Central memory CD8-positive, alpha-beta T cell (primary cell): ENCODE measurements at regions not wholly inside any gene's neighbourhood (a gene's known extent, or its start where the extent isn't known, plus 50 kb on each side); places are given as distances from the start of the nearest gene placed in this dataset.

Experiments
- ATAC-seq: fragments of 150-1000 bp; cut with Tn5 transposase; replicated peaks from 2 replicates; pipeline ENCODE4 v1.10.0; 2022; ENCODE audit warnings: mild to moderate bottlenecking, moderate FRiP score, moderate number of reproducible peaks; ENCODE audit not compliant: poor library complexity, severe bottlenecking; ENCODE audit errors: extremely low read depth
- DNase-seq, 2 donors: peaks; one replicate each; pipeline ENCODE4 v3.0.0; 2021; ENCODE audit warnings: low spot score in 2 of 2
- H3K27ac Mint-ChIP-seq: one replicate; pipeline ENCODE4 v1.8.0; 2022; ENCODE audit warnings: low read depth, mild to moderate bottlenecking, moderate library complexity, mixed read lengths
- H3K27me3 Mint-ChIP-seq: one replicate; pipeline ENCODE4 v1.8.0; 2022; ENCODE audit warnings: mixed read lengths
- H3K36me3 Mint-ChIP-seq: one replicate; pipeline ENCODE4 v1.8.0; 2022; ENCODE audit warnings: mild to moderate bottlenecking, moderate library complexity, mixed read lengths; ENCODE audit not compliant: insufficient read depth
- H3K4me1 Mint-ChIP-seq: one replicate; pipeline ENCODE4 v1.8.0; 2022; ENCODE audit warnings: mixed read lengths
- H3K4me3 Mint-ChIP-seq: one replicate; pipeline ENCODE4 v1.8.0; 2022; ENCODE audit warnings: mild to moderate bottlenecking, moderate library complexity, mixed read lengths
- H3K9me3 Mint-ChIP-seq: one replicate; pipeline ENCODE4 v1.8.0; 2022; ENCODE audit warnings: mixed read lengths

GRCh38 chr21:20404915-20405314 is 593.3 kb upstream of the NCAM2 start:
- Mint-ChIP-seq H3K4me1 (no peaks in the 10 kb centered on the region), H3K4me3 (no peak overlapping the region), H3K27ac (no peak overlapping the region), H3K9me3 (peaks cover 20% of the 10 kb centered on the region), H3K27me3 (no peaks in the 10 kb centered on the region), H3K36me3 (no peaks in the 10 kb centered on the region)
- DNase-seq (no peak), ATAC-seq (no peak)

- no peak for DNase-seq
- no peak overlapping the region for H3K27ac Mint-ChIP-seq
Measured at GRCh38 chr21:20418353-20418752, 579.9 kb upstream of the NCAM2 start.

GRCh38 chr21:20419772-20420171 is 578.4 kb upstream of the NCAM2 start:
- Mint-ChIP-seq H3K27ac (no peak overlapping the region), H3K9me3 (peaks cover 37% of the 10 kb centered on the region), H3K4me3 (no peak overlapping the region), H3K36me3 (peaks cover 2% of the 10 kb centered on the region), H3K4me1 (no peaks in the 10 kb centered on the region), H3K27me3 (no peaks in the 10 kb centered on the region)
- DNase-seq (no peak), ATAC-seq (no peak)

More at GRCh38 chr21:20418353-20418752, 579.9 kb upstream of the NCAM2 start:
- no peak overlapping the region for H3K4me3 Mint-ChIP-seq
- no peaks in the 10 kb centered on the region for H3K4me1 Mint-ChIP-seq
- no peak for ATAC-seq
- H3K27me3 Mint-ChIP-seq = no peaks in the 10 kb centered on the region
- H3K36me3 Mint-ChIP-seq = peaks cover 2% of the 10 kb centered on the region
- H3K9me3 Mint-ChIP-seq = peaks cover 48% of the 10 kb centered on the region

- no peak for ATAC-seq
- no peaks in the 10 kb centered on the region for H3K27me3 Mint-ChIP-seq
- peaks cover 29% of the 10 kb centered on the region for H3K9me3 Mint-ChIP-seq
- no peaks in the 10 kb centered on the region for H3K4me1 Mint-ChIP-seq
- DNase-seq = no peak
- H3K27ac Mint-ChIP-seq = no peak overlapping the region
- no peak overlapping the region for H3K4me3 Mint-ChIP-seq
- no peaks in the 10 kb centered on the region for H3K36me3 Mint-ChIP-seq
Measured at GRCh38 chr21:20424943-20425342, 573.3 kb upstream of the NCAM2 start.

- Mint-ChIP-seq H3K36me3 (no peaks in the 10 kb centered on the region), H3K27ac (no peak overlapping the region), H3K4me1 (no peaks in the 10 kb centered on the region), H3K9me3 (peaks cover 26% of the 10 kb centered on the region), H3K4me3 (no peak overlapping the region), H3K27me3 (no peaks in the 10 kb centered on the region)
- ATAC-seq = no peak
- DNase-seq = no peak
Measured at GRCh38 chr21:20425856-20426255, 572.4 kb upstream of the NCAM2 start.

- DNase-seq (no peak), ATAC-seq (no peak)
- H3K27ac Mint-ChIP-seq = no peak overlapping the region
- H3K36me3 Mint-ChIP-seq = peaks cover 4% of the 10 kb centered on the region
- H3K27me3 Mint-ChIP-seq = no peaks in the 10 kb centered on the region
- H3K9me3 Mint-ChIP-seq = peaks cover 41% of the 10 kb centered on the region
- no peak overlapping the region for H3K4me3 Mint-ChIP-seq
- H3K4me1 Mint-ChIP-seq = no peaks in the 10 kb centered on the region
Measured at GRCh38 chr21:20440338-20440737, 557.9 kb upstream of the NCAM2 start.

- peaks cover 24% of the 10 kb centered on the region for H3K9me3 Mint-ChIP-seq
- H3K4me3 Mint-ChIP-seq = no peak overlapping the region
- ATAC-seq (no peak), DNase-seq (no peak)
- H3K27me3 Mint-ChIP-seq = no peaks in the 10 kb centered on the region
- H3K27ac Mint-ChIP-seq = no peak overlapping the region
- H3K36me3 Mint-ChIP-seq = peaks cover 2% of the 10 kb centered on the region
- no peaks in the 10 kb centered on the region for H3K4me1 Mint-ChIP-seq
Measured at GRCh38 chr21:20443558-20444155, 554.6 kb upstream of the NCAM2 start.

- H3K36me3 Mint-ChIP-seq = no peaks in the 10 kb centered on the region
- H3K4me3 Mint-ChIP-seq = no peak overlapping the region
- no peaks in the 10 kb centered on the region for H3K27me3 Mint-ChIP-seq
- no peak for ATAC-seq
- no peak overlapping the region for H3K27ac Mint-ChIP-seq
- no peak for DNase-seq
- H3K4me1 Mint-ChIP-seq = no peaks in the 10 kb centered on the region
- H3K9me3 Mint-ChIP-seq = peaks cover 24% of the 10 kb centered on the region
Measured at GRCh38 chr21:20445971-20446370, 552.2 kb upstream of the NCAM2 start.

GRCh38 chr21:20451046-20451445 is 547.2 kb upstream of the NCAM2 start:
- Mint-ChIP-seq H3K4me1 (no peaks in the 10 kb centered on the region), H3K4me3 (no peak overlapping the region), H3K9me3 (peaks cover 10% of the 10 kb centered on the region), H3K27ac (no peak overlapping the region), H3K36me3 (no peaks in the 10 kb centered on the region), H3K27me3 (no peaks in the 10 kb centered on the region)
- ATAC-seq (no peak), DNase-seq (no peak)

- Mint-ChIP-seq H3K4me3 (no peak overlapping the region), H3K9me3 (peaks cover 10% of the 10 kb centered on the region), H3K36me3 (no peaks in the 10 kb centered on the region), H3K4me1 (no peaks in the 10 kb centered on the region), H3K27ac (no peak overlapping the region), H3K27me3 (no peaks in the 10 kb centered on the region)
- no peak for ATAC-seq
- DNase-seq = no peak
Measured at GRCh38 chr21:20452935-20453334, 545.3 kb upstream of the NCAM2 start.

GRCh38 chr21:20459838-20460237 is 538.4 kb upstream of the NCAM2 start:
- no peak for DNase-seq
- no peaks in the 10 kb centered on the region for H3K9me3 Mint-ChIP-seq
- H3K4me3 Mint-ChIP-seq = no peak overlapping the region
- ATAC-seq = no peak
- H3K27ac Mint-ChIP-seq = no peak overlapping the region
- H3K36me3 Mint-ChIP-seq = no peaks in the 10 kb centered on the region
- no peaks in the 10 kb centered on the region for H3K4me1 Mint-ChIP-seq
- H3K27me3 Mint-ChIP-seq = no peaks in the 10 kb centered on the region

GRCh38 chr21:20463362-20463761 is 534.8 kb upstream of the NCAM2 start:
- DNase-seq (no peak), ATAC-seq (no peak)
- Mint-ChIP-seq H3K27ac (no peak overlapping the region), H3K4me1 (no peaks in the 10 kb centered on the region), H3K27me3 (no peaks in the 10 kb centered on the region), H3K9me3 (peaks cover 5% of the 10 kb centered on the region), H3K36me3 (no peaks in the 10 kb centered on the region), H3K4me3 (no peak overlapping the region)

GRCh38 chr21:20469361-20469760 is 528.8 kb upstream of the NCAM2 start:
- no peak for ATAC-seq
- Mint-ChIP-seq H3K9me3 (peaks cover 5% of the 10 kb centered on the region), H3K27ac (no peak overlapping the region), H3K36me3 (no peaks in the 10 kb centered on the region), H3K27me3 (no peaks in the 10 kb centered on the region), H3K4me3 (no peak overlapping the region), H3K4me1 (no peaks in the 10 kb centered on the region)
- DNase-seq = no peak

GRCh38 chr21:20486303-20486702 is 511.9 kb upstream of the NCAM2 start:
- Mint-ChIP-seq H3K27me3 (no peaks in the 10 kb centered on the region), H3K4me3 (no peak overlapping the region), H3K27ac (no peak overlapping the region), H3K4me1 (no peaks in the 10 kb centered on the region), H3K9me3 (peaks cover 16% of the 10 kb centered on the region), H3K36me3 (no peaks in the 10 kb centered on the region)
- ATAC-seq = no peak
- DNase-seq = no peak
